Neuron (in vitro differentiated cells): ENCODE measurements at regions not wholly inside any gene's neighbourhood (a gene's known extent, or its start where the extent isn't known, plus 50 kb on each side); places are given as distances from the start of the nearest gene placed in this dataset.

Experiments used
- H2AFZ ChIP-seq: one replicate; pipeline ENCODE4 v1.6.1; 2013; ENCODE audit warnings: low read depth, mild to moderate bottlenecking, inconsistent platforms, low read length, moderate library complexity
- H3K27me3 ChIP-seq: one replicate; pipeline ENCODE4 v1.6.1; 2013; ENCODE audit warnings: low read length; ENCODE audit not compliant: insufficient read depth
- H3K36me3 ChIP-seq: one replicate; pipeline ENCODE4 v1.6.1; 2013; ENCODE audit warnings: low read length; ENCODE audit not compliant: insufficient read depth
- H3K4me1 ChIP-seq: one replicate; pipeline ENCODE4 v1.6.1; 2013; ENCODE audit warnings: low read length; ENCODE audit not compliant: insufficient read depth
- H3K4me3 ChIP-seq: 2 replicates; pipeline ENCODE4 v1.5.1; 2013; ENCODE audit warnings: mild to moderate bottlenecking, low read length, moderate library complexity
- H3K9me3 ChIP-seq: one replicate; pipeline ENCODE4 v1.6.1; 2013; ENCODE audit warnings: low read length

DNA sequence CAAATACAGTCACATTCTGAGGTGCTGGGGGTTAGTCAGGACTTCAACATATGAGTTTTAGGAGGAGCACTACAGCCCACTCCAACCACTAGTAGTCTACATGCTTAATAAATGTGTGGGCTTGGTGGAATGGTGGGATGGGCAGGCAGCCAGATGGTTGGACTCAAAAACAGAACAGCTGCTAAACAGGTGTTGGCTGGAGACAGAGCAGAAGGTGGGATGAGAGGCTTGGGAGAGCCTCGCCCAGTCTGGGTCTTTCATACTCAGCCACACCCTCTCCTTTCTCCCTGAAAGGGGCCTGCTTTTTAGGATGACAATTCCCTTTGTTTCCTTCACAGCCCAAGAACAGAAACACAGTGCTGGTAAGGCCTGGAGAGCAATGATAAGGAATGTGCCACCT is 143.9 kb upstream of the KLHL29 start:
- Histone ChIP-seq H3K9me3 (no peaks in the 10 kb centered on the region), H3K36me3 (no peaks in the 10 kb centered on the region), H3K4me1 (peaks cover 5% of the 10 kb centered on the region), H3K4me3 (no peak overlapping the region), H2AFZ (no peak overlapping the region), H3K27me3 (no peaks in the 10 kb centered on the region)

DNA sequence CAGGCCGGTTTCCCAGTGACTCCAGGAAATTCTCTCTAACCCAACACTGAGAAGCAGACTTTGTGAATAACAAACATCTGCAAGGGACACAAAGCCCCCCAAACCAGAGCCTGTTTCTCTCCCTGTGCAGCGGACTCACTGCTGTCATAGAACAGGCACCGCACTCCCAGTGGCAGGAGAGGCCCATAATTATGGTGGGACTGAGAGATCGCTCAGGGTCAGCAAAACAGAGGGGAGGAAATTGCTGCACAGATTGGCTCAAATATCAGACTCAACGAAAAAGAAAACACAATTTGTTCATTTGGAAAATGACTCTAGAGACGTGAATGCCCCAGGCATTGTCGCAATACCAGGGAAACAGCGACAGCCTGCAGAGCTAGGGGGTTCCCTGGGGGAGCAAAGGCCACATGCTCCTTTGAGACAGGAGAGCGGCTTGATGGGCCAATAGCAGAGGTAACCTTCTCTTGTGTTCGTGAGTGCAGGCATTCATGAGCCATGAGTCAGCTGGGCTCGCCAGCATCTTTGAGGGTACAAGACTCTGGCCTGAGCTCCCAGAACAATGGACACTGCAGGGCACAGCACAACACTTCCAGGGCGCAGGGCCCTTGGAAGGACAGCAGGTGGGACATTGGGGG is 143.3 kb upstream of the KLHL29 start:
- Histone ChIP-seq H3K4me3 (no peak overlapping the region), H3K36me3 (no peaks in the 10 kb centered on the region), H3K9me3 (no peaks in the 10 kb centered on the region), H3K4me1 (peaks cover 5% of the 10 kb centered on the region), H3K27me3 (no peaks in the 10 kb centered on the region), H2AFZ (no peak overlapping the region)

DNA sequence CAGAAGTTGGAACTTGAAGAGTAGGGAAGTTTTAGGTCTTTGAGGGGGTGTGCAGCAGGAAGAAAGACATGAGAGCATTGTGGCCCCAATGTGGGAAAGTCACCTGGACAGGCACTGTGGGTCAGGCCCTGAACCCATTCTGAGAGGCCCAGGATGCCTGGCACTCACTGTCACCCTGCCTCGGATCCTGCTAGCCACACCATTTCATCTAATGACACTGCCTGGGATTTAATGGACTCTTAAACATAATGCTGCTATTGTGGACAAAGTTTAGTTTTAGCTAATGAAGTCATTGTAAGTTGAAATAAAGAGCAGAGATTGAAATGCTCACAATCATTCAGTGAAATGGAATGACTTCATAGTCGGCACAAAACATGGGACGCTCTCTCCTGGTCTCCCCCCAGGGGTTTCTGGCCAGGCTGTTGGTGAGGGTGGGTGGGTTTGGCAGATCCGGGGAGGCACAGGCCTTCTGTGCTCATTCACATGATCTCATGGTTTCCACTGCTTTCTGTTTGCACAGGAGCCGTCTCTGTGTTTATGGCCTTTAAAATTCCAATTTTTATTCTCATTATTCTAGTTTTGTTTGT is 141.8 kb upstream of the KLHL29 start:
- H3K27me3 ChIP-seq: no peaks in the 10 kb centered on the region
- H3K4me1 ChIP-seq: peaks cover 4% of the 10 kb centered on the region
- H2AFZ ChIP-seq: no peak overlapping the region
- no peaks in the 10 kb centered on the region for H3K36me3 ChIP-seq
- no peaks in the 10 kb centered on the region for H3K9me3 ChIP-seq
- no peak overlapping the region for H3K4me3 ChIP-seq

DNA sequence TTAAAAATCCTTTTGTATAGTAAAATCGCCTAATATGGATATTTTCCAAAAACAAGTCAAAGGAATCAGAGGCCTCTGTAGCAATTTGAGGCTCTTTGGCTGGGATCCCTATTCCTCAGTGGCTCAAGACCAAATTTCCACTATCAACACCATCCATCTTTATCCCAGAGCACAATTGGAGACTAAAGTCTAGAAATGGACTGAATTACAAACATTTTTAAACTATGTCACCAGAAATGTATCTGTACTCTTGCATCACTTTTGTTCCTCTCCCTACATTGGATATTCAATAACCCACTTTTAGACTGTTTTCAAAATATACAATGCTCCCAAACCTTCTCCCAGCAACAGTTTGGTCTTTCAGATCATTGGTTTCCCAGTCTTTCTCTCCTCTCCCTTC is 140.4 kb upstream of the KLHL29 start:
- Histone ChIP-seq H3K4me3 (no peak overlapping the region), H3K27me3 (no peaks in the 10 kb centered on the region), H3K36me3 (no peaks in the 10 kb centered on the region), H3K9me3 (no peaks in the 10 kb centered on the region), H2AFZ (no peak overlapping the region), H3K4me1 (no peaks in the 10 kb centered on the region)

DNA sequence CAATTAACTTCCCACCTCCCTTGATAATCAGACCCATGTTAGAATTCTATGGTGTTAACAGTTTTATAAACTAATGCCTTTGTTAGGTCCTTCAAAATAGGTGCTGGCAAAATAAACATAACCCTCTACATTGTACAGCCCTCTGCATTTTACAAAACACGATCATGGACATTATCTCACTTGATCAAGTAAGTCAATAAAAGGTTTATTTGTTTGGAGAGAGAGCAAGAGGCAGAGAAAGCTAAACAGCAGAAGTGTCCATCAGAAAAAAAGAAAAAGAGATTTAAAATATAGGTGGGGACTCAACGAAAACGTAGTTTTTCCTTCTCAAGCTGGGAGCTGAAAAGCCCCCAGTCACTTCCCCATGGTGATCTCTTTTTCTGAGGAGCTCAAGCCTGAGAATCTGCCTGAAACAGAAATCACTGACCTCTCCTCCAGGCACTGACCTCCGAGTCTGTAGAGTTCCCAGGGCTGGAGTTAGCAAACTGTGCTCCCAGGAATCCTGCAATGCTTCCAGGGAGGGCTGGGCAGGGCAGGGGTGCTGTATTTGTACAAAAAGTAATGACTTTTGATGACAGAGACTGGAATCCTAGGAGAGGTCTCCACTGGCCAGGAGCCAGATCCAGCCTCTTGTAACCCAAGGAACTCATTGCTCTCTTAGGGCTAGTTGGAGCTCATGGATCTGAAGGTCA is 137.8 kb upstream of the KLHL29 start:
- H3K36me3 ChIP-seq: no peaks in the 10 kb centered on the region

DNA sequence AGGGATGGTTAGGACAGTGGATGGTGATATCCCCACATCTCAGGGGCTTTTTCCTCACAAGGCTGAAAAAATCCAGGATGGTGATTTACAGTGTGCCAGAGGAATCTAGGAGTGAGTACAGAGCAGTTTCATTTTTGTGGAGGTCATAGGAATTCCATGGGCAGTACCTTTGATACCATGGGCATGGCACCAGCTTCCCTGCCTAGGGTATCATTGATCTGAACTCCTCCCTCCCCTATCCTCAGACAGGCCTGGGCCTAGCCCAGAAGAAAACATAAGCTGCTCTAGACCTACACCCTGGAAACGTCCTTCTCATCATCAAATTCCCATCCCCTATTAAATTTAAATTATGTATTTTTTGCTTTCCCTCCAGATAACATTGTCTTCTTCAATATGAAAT is 136.3 kb upstream of the KLHL29 start:
- Histone ChIP-seq H3K9me3 (no peaks in the 10 kb centered on the region), H3K4me3 (no peak overlapping the region), H2AFZ (no peak overlapping the region), H3K27me3 (no peaks in the 10 kb centered on the region), H3K4me1 (no peaks in the 10 kb centered on the region), H3K36me3 (no peaks in the 10 kb centered on the region)

More for the DNA sequence above, 137.8 kb upstream of the KLHL29 start:
- H3K9me3 ChIP-seq: no peaks in the 10 kb centered on the region
- H2AFZ ChIP-seq: no peak overlapping the region
- H3K27me3 ChIP-seq: no peaks in the 10 kb centered on the region
- no peaks in the 10 kb centered on the region for H3K4me1 ChIP-seq
- no peak overlapping the region for H3K4me3 ChIP-seq

DNA sequence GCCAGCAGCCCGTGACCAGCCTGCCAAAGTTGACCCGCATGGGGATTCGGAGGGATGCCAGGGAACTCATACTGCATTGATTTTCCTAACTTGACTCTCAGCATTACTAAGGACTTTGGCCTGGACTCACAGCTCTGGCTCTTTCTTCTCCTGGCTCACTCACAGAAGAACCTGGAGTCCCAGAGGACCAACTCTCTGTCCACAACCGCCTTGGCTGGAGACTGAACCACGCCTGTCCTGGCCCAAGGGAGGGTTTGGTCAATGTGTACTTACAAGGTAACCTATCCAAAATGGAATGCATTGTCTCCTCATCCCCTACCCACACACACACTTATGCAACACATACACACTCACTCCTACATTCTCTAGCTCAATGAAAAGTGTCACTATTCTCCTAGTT is 135.6 kb upstream of the KLHL29 start:
- H3K27me3 ChIP-seq: no peaks in the 10 kb centered on the region
- H3K4me1 ChIP-seq: no peaks in the 10 kb centered on the region
- H3K36me3 ChIP-seq: no peaks in the 10 kb centered on the region
- no peak overlapping the region for H2AFZ ChIP-seq
- no peaks in the 10 kb centered on the region for H3K9me3 ChIP-seq
- H3K4me3 ChIP-seq: no peak overlapping the region

DNA sequence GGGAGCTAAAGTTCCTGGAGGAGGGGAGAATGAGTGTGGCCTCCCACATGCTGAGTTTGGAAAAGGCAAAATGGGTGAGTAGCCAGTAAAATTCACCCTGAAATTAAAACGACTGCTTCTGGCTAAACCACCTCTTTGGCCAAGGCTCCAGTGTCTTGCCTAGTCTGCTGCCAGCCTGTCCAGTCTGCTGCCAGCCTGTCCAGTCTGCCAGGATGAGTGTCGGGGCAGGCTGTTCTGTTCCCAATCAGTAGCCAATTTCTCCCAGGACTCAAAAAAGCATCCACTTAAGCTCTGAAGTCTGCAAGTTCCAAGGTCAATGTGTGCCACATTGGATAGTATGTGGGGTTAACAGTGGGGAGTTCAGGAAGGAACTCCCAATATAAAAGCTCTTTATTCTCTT is 134.6 kb upstream of the KLHL29 start:
- Histone ChIP-seq H3K4me1 (no peaks in the 10 kb centered on the region), H2AFZ (no peak overlapping the region), H3K9me3 (no peaks in the 10 kb centered on the region), H3K4me3 (no peak overlapping the region), H3K36me3 (no peaks in the 10 kb centered on the region), H3K27me3 (no peaks in the 10 kb centered on the region)

DNA sequence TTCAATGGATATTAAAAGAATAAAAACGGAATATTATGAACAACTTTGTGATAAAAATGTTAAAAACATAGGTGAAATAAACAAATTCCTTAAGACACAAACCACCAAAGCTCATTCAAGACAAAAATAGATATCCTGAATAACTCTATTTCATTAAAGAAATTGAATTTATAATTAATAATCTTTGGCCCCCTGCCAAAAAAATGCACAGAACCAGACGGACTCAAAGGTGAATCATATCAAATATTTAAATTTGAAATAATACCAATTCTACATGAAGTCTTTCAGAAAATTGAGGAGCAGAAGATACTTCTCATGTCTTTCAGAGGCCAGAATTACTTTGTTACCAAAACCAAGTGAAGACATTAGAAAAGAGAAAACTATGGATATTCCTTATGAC is 128.3 kb upstream of the KLHL29 start:
- Histone ChIP-seq H3K27me3 (no peaks in the 10 kb centered on the region), H3K9me3 (no peaks in the 10 kb centered on the region), H3K4me3 (no peak overlapping the region), H3K4me1 (no peaks in the 10 kb centered on the region), H2AFZ (no peak overlapping the region), H3K36me3 (no peaks in the 10 kb centered on the region)

DNA sequence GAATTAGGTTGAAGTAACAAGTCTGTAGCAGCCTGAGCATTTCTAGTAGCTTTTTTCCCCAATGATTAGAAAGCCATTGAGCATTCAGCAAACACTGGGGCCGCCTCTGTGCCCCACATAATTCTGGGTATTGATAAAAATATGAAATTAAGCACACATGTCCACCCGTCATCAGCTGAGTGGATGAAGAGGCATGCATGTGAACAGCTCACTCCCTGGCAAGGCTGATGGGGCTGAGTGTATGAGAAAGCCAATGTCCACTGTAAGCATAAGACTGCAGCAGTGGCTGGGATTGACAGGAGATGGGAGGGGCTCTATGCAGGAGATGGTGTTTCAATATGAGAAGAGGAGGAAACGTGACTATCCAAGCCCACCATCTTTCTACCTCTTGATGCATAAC is 124.4 kb upstream of the KLHL29 start:
- no peaks in the 10 kb centered on the region for H3K36me3 ChIP-seq
- H3K9me3 ChIP-seq: no peaks in the 10 kb centered on the region
- H3K27me3 ChIP-seq: no peaks in the 10 kb centered on the region

DNA sequence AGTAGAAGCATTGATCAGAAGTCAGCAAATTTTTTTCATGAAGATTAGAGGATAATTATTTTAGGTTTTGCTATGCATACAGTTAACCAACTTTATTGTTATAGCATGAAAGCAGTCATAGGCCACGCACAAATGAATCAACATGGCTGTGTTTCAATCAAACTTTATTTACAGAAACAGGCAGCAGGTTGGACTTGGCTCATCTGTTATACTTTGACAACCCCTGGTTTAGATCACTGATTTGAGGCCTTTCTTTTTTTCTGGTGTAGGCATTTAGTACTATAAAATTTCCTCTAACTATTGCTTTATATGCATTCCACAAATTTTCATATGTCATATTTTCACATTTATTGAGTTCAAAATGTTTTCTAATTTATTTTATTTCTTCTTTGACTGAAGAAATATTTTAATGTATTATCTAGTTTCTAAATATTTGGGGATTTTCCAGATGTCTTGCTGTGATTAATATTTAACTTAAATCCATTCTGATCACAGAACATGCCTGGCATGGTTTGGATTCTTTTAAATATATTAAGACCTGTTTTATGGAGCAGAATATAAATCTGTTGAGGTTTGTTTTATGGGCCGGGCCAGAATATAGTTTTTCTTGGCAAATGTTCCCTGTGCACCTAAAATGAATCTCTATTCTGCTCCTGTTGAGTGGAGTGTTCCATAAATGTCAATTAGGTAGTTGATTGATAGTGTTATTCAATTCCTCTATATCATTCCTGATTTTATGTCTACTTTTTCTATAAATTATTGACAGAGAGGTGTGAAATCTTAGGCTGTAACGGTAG is 116.3 kb upstream of the KLHL29 start:
- Histone ChIP-seq H3K9me3 (no peaks in the 10 kb centered on the region), H3K4me1 (no peaks in the 10 kb centered on the region), H3K4me3 (no peak overlapping the region), H2AFZ (no peak overlapping the region), H3K36me3 (no peaks in the 10 kb centered on the region), H3K27me3 (no peaks in the 10 kb centered on the region)

More for the DNA sequence above, 124.4 kb upstream of the KLHL29 start:
- Histone ChIP-seq H3K4me3 (no peak overlapping the region), H2AFZ (no peak overlapping the region), H3K4me1 (no peaks in the 10 kb centered on the region)

DNA sequence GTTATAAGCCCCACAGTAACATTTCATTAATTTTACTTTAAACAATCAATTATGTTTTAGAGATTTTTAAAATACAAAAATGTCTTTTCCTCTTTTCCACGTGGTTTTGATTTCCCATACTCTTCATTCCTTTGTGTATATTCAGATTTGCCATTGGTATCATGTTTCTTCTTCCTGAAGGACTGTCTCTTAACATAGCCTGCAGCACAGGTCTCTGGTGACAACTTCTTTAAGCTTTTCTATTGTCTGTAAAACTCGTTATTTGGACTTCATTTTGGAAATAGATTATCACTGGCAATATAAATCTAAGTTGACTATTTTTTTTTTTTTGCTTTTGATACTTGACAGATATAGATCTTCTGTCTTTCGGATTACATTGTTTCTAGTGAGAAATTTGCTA is 115.2 kb upstream of the KLHL29 start:
- Histone ChIP-seq H3K9me3 (no peaks in the 10 kb centered on the region), H3K27me3 (no peaks in the 10 kb centered on the region), H3K36me3 (no peaks in the 10 kb centered on the region), H3K4me3 (no peak overlapping the region), H3K4me1 (no peaks in the 10 kb centered on the region), H2AFZ (no peak overlapping the region)

DNA sequence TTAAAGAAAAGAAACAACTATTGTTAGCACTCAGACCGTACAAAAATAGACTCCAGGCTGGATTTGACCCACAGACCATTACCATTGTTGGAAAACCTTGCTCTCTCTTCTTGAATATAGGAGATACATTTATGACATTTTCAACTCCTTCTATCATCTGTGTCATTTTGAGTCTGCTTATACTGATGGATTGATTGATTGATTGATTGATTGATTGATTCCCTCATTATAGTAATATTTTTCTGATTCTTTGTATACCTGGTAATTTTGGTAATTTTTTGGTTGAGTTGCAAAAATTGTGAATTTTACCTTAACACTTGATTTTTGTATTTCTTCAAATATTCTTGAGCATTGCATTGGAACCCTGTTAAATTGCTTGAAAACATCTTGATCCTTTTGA is 114.2 kb upstream of the KLHL29 start:
- no peaks in the 10 kb centered on the region for H3K27me3 ChIP-seq
- no peaks in the 10 kb centered on the region for H3K9me3 ChIP-seq
- no peak overlapping the region for H2AFZ ChIP-seq
- no peak overlapping the region for H3K4me3 ChIP-seq
- no peaks in the 10 kb centered on the region for H3K4me1 ChIP-seq
- no peaks in the 10 kb centered on the region for H3K36me3 ChIP-seq
